ENCODE measurements at regions not wholly inside any gene's neighbourhood (a gene's known extent, or its start where the extent isn't known, plus 50 kb on each side); places are given as distances from the start of the nearest gene placed in this dataset.

DNA sequence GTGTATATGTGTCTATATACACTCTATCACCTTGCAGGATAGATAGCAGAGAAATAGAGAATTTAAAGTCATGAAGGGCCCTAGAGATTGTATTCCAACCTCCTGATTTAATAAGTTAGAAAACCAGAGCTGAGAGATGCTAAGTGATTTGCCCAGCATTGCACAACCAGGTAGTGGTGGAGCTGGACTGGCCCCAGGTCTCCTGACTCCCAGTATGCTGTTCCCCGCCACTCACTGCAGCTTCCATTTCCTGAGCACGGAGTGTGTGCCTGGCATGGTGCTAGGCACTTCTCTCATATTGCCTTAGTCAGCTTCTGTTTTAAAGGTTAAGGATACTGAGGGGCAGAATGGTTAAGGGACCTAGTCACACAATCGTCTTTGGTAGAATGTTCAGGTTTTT lies 129.4 kb upstream of the KLHL25 start:
- Histone ChIP-seq H3K4me1 (ENCODE audit: control insufficient read depth, extremely low read depth, insufficient read depth, low read length) (no peaks in the 10 kb centered on the region), H4K20me1 (replicated peaks; ENCODE audit: control insufficient read depth, extremely low read depth, insufficient read depth, low read length) (no peaks in the 10 kb centered on the region), H2AFZ (ENCODE audit: low read depth, low read length) (no peak overlapping the region), H3K27ac (ENCODE audit: insufficient read depth, low read depth, low read length) (no peak overlapping the region), H3K9me3 (replicated peaks; ENCODE audit: control insufficient read depth, insufficient read depth, low read length) (no peaks in the 10 kb centered on the region), H3K4me2 (ENCODE audit: insufficient read depth, low read length) (no peak overlapping the region), H3K27me3 (ENCODE audit: control insufficient read depth in 2 of 2, insufficient read depth in 2 of 2, low read length in 2 of 2) (no peaks in the 10 kb centered on the region), H3K79me2 (ENCODE audit: control insufficient read depth, insufficient read depth, low read length) (no peaks in the 10 kb centered on the region), H3K9me1 (replicated peaks; ENCODE audit: control insufficient read depth, extremely low read depth, insufficient read depth, low read length) (no peaks in the 10 kb centered on the region), H3K36me3 (ENCODE audit: control insufficient read depth in 2 of 2, extremely low read depth in 1 of 2, insufficient read depth in 2 of 2, low read length in 2 of 2) (no peaks in the 10 kb centered on the region), H3K4me3 (replicated peaks in 1 of 3; ENCODE audit: insufficient read depth in 1 of 3, low read depth in 1 of 3, low read length in 3 of 3) (no peak overlapping the region), H3K9ac (replicated peaks; ENCODE audit: extremely low read depth, insufficient read depth, low read length) (no peak overlapping the region)
- intact Hi-C loops (cut with micrococcal nuclease) (no loop called here), dilution Hi-C loops (cut with MboI; ENCODE audit: extremely low pct_ligation_motif_present, low sequenced_read_pairs) (no loop called here)
- DNase-seq (ENCODE audit: low read depth, low spot score) = no peak
- no peak for TF ChIP-seq EZH2 (IDR thresholded peaks at IDR 0.05; ENCODE audit: borderline replicate concordance, low read depth, low read length, severe bottlenecking)
- no peak for TF ChIP-seq GATA2 (IDR thresholded peaks at IDR 0.05; ENCODE audit: insufficient read depth, insufficient read length, low read depth, low read length)
- no peak for TF ChIP-seq JUN (IDR thresholded peaks at IDR 0.05; ENCODE audit: borderline replicate concordance, insufficient read depth, insufficient read length, low read depth)
- TF ChIP-seq POLR2A (IDR thresholded peaks at IDR 0.05; ENCODE audit: low read depth, low read length) = no peak
- TF ChIP-seq MYC (IDR thresholded peaks at IDR 0.05; ENCODE audit: low read depth, low read length) = no peak
- TF ChIP-seq FOS (IDR thresholded peaks at IDR 0.05; ENCODE audit: borderline replicate concordance, insufficient read depth, low read length) = no peak
- no peak for TF ChIP-seq POLR2AphosphoS5 (IDR thresholded peaks at IDR 0.05; ENCODE audit: insufficient read depth, low read depth, low read length)
- TF ChIP-seq, protein P1, sequence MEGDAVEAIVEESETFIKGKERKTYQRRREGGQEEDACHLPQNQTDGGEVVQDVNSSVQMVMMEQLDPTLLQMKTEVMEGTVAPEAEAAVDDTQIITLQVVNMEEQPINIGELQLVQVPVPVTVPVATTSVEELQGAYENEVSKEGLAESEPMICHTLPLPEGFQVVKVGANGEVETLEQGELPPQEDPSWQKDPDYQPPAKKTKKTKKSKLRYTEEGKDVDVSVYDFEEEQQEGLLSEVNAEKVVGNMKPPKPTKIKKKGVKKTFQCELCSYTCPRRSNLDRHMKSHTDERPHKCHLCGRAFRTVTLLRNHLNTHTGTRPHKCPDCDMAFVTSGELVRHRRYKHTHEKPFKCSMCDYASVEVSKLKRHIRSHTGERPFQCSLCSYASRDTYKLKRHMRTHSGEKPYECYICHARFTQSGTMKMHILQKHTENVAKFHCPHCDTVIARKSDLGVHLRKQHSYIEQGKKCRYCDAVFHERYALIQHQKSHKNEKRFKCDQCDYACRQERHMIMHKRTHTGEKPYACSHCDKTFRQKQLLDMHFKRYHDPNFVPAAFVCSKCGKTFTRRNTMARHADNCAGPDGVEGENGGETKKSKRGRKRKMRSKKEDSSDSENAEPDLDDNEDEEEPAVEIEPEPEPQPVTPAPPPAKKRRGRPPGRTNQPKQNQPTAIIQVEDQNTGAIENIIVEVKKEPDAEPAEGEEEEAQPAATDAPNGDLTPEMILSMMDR (IDR thresholded peaks at IDR 0.05; ENCODE audit: extremely low read depth in 1 of 2, insufficient read depth in 1 of 2, low read depth in 1 of 2, low read length in 2 of 2) = no peak
- TF ChIP-seq, protein P2, sequence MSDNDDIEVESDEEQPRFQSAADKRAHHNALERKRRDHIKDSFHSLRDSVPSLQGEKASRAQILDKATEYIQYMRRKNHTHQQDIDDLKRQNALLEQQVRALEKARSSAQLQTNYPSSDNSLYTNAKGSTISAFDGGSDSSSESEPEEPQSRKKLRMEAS (IDR thresholded peaks at IDR 0.05; ENCODE audit: insufficient read depth, insufficient read length) = no peak
- ChIA-PET POLR2A (no interaction called here), CTCF (no interaction called here)
- no TSS peak for BruUV-seq (replicated peaks)
- no peak for FAIRE-seq

Measured in endothelial cell of umbilical vein (primary cell).